ENCODE measurements at regions not wholly inside any gene's neighbourhood (a gene's known extent, or its start where the extent isn't known, plus 50 kb on each side); places are given as distances from the start of the nearest gene placed in this dataset.

DNA sequence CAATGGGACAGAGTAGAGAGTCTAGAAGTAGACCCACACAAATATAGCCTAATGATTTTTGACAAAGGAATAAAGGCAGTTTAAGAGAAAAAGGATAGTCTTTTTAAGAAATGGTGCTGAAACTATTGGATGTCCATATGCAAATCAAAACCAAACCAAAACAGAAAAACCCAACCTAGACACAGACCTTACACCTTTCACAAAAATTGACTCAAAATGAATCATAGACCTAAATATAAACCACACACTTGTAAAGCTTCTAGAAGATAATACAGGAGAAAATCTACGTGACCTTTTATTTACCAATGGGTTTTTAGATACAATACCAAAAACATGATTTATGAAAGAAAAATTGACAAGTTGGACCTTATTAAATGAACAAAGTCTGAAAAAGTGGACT, 66.4 kb upstream of the MPHOSPH6 start:
- Histone ChIP-seq H3K36me3 (ENCODE audit: low read depth) (no peaks in the 10 kb centered on the region), H4K20me1 (ENCODE audit: insufficient read depth) (no peaks in the 10 kb centered on the region), H3K4me3 (no peak overlapping the region), H3K9me2 (ENCODE audit: insufficient read depth) (peaks cover 5% of the 10 kb centered on the region; the same call in 1 of the 2 replicates), H3K9me3 (ENCODE audit: insufficient read depth, low read depth) (no peaks in the 10 kb centered on the region), H3K4me2 (no peak overlapping the region), H2AFZ (no peak overlapping the region), H3K27ac (no peak overlapping the region), H3K27me3 (ENCODE audit: insufficient read depth, low read depth) (peaks cover 17% of the 10 kb centered on the region), H3K4me1 (replicated peaks; ENCODE audit: insufficient read depth) (no peaks in the 10 kb centered on the region), H3F3A (ENCODE audit: insufficient read depth, low read depth) (no peaks in the 10 kb centered on the region), H3K79me2 (ENCODE audit: low read depth) (no peaks in the 10 kb centered on the region)
- DNase-seq, result no peak
- TF ChIP-seq, protein P1, sequence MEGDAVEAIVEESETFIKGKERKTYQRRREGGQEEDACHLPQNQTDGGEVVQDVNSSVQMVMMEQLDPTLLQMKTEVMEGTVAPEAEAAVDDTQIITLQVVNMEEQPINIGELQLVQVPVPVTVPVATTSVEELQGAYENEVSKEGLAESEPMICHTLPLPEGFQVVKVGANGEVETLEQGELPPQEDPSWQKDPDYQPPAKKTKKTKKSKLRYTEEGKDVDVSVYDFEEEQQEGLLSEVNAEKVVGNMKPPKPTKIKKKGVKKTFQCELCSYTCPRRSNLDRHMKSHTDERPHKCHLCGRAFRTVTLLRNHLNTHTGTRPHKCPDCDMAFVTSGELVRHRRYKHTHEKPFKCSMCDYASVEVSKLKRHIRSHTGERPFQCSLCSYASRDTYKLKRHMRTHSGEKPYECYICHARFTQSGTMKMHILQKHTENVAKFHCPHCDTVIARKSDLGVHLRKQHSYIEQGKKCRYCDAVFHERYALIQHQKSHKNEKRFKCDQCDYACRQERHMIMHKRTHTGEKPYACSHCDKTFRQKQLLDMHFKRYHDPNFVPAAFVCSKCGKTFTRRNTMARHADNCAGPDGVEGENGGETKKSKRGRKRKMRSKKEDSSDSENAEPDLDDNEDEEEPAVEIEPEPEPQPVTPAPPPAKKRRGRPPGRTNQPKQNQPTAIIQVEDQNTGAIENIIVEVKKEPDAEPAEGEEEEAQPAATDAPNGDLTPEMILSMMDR (conservative IDR thresholded peaks at IDR 0.05), result no peak
- TF ChIP-seq EZH2 (IDR thresholded peaks at IDR 0.05; ENCODE audit: low read depth), result no peak
- intact Hi-C loops (cut with micrococcal nuclease; ENCODE audit: unreplicated experiment), result no loop called here
- BruUV-seq (replicated peaks), result no TSS peak
- POLR2A ChIA-PET (ENCODE audit: unreplicated experiment), result no interaction called here
- CTCF ChIA-PET, result interaction anchor here (0.6 kb wide), 1 partner anchor 1778 kb away, joined by 6 read pairs; no protein-coding TSS in a partner anchor

GRCh38 chr16:82232806-82233205, 62.8 kb upstream of the MPHOSPH6 start:
- Histone ChIP-seq H3K36me3 (ENCODE audit: low read depth) (no peaks in the 10 kb centered on the region), H3K4me2 (no peak overlapping the region), H3F3A (ENCODE audit: insufficient read depth, low read depth) (no peaks in the 10 kb centered on the region), H3K27ac (no peak overlapping the region), H3K9me2 (ENCODE audit: insufficient read depth) (peaks cover 5% of the 10 kb centered on the region; the same call in 1 of the 2 replicates), H3K4me3 (no peak overlapping the region), H4K20me1 (ENCODE audit: insufficient read depth) (no peaks in the 10 kb centered on the region), H3K79me2 (ENCODE audit: low read depth) (no peaks in the 10 kb centered on the region), H3K27me3 (ENCODE audit: insufficient read depth, low read depth) (peaks cover 16% of the 10 kb centered on the region), H3K4me1 (replicated peaks; ENCODE audit: insufficient read depth) (no peaks in the 10 kb centered on the region), H2AFZ (no peak overlapping the region), H3K9me3 (ENCODE audit: insufficient read depth, low read depth) (no peaks in the 10 kb centered on the region)
- POLR2A ChIA-PET (ENCODE audit: unreplicated experiment), result no interaction called here
- CTCF ChIA-PET, result no interaction called here
- DNase-seq, result no peak
- intact Hi-C loops (cut with micrococcal nuclease; ENCODE audit: unreplicated experiment), result no loop called here
- BruUV-seq (replicated peaks), result no TSS peak
- no peak for TF ChIP-seq EZH2 (IDR thresholded peaks at IDR 0.05; ENCODE audit: low read depth)
- TF ChIP-seq, protein P1 (conservative IDR thresholded peaks at IDR 0.05), result no peak

DNA sequence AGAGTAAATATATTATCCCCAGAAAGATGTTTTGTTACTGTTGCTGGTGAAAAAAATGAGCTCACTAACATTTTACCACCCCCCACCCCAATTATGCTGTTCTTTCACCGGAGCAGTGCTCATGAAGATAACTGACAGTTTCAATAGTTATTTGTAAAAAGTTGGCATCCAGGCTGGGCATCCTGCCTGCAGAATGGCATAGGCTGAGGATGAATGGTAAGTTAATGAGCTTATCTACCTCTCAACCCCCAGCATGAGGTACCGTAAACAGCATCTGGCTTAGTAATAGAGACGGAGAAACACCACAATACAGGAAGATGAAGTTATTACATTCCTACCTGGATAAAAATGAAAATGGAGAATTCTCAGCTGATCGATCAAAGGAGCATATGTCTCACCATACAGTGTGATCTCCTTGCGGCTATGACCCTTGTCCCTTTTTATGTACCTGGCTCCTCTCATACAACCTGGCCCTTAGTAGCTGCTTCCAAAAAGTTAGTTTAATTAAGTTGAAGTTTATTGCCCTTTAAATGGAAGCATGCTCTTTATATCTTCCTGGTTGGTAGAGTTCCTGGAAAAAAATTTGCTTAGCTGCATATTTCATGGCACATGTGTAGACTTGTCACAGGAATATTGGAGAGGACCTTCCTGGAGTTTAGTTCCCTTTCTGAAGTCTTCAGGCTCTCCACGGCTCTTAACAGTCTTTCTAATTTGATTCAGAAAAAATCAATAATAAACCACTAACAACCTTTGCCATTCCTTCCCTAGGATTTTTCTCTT, 61.2 kb upstream of the MPHOSPH6 start:
- Histone ChIP-seq H4K20me1 (ENCODE audit: insufficient read depth) (no peaks in the 10 kb centered on the region), H3K27ac (no peak overlapping the region), H3K9me2 (ENCODE audit: insufficient read depth) (peaks cover 5% of the 10 kb centered on the region; the same call in 1 of the 2 replicates), H3K4me1 (replicated peaks; ENCODE audit: insufficient read depth) (no peaks in the 10 kb centered on the region), H3F3A (ENCODE audit: insufficient read depth, low read depth) (no peaks in the 10 kb centered on the region), H2AFZ (no peak overlapping the region), H3K4me2 (no peak overlapping the region), H3K36me3 (ENCODE audit: low read depth) (no peaks in the 10 kb centered on the region), H3K4me3 (no peak overlapping the region), H3K79me2 (ENCODE audit: low read depth) (no peaks in the 10 kb centered on the region), H3K27me3 (ENCODE audit: insufficient read depth, low read depth) (peaks cover 32% of the 10 kb centered on the region), H3K9me3 (ENCODE audit: insufficient read depth, low read depth) (no peaks in the 10 kb centered on the region)
- no peak for DNase-seq
- no TSS peak for BruUV-seq (replicated peaks)
- TF ChIP-seq, protein P1 (conservative IDR thresholded peaks at IDR 0.05), result no peak
- TF ChIP-seq EZH2 (IDR thresholded peaks at IDR 0.05; ENCODE audit: low read depth), result no peak
- intact Hi-C loops (cut with micrococcal nuclease; ENCODE audit: unreplicated experiment), result loop anchor here (2.0 kb wide), 1 partner anchor 200 kb away; no protein-coding TSS in a partner anchor
- CTCF ChIA-PET, result interaction anchor here (0.6 to 0.7 kb wide), 3 partner anchors 62 to 289 kb away, joined by 4 to 11 read pairs (median 11); no protein-coding TSS in a partner anchor
- POLR2A ChIA-PET (ENCODE audit: unreplicated experiment), result no interaction called here

Measured in PC-9 (cell line).